PC-3 (cell line): ENCODE measurements at regions not wholly inside any gene's neighbourhood (a gene's known extent, or its start where the extent isn't known, plus 50 kb on each side); places are given as distances from the start of the nearest gene placed in this dataset.

ENCODE experiments used
- ATAC-seq: fragments of 200-7000 bp; cut with Tn5 transposase; 2 replicates; pipeline ENCODE4 v1.9.1; 2020; ENCODE audit warnings: mild to moderate bottlenecking, moderate library complexity
- BruUV-seq: library from RNA; stranded (reverse); fragments of 400-500 nt; replicated peaks from 2 replicates; lab custom pipeline; 2021; lab: Mats Ljungman, UMichigan
- CTCF ChIA-PET: fragments of 300-600 bp; sonication (Branson Sonifier 250); formaldehyde crosslinking; loops from one replicate; lab custom pipeline; 2022; ENCODE audit warnings: antibody characterized with exemption; lab: Charles Lee
- POLR2A ChIA-PET: fragments of 300-600 bp; sonication (Branson Sonifier 250); formaldehyde crosslinking; loops from one replicate; lab custom pipeline; 2022; ENCODE audit warnings: antibody characterized with exemption; ENCODE audit not compliant: unreplicated experiment; lab: Charles Lee
- DNase-seq: peaks from one replicate; pipeline ENCODE4 v3.0.0-alpha.2; 2015
- H2AFZ ChIP-seq: fragments of 300-600 bp; sonication (generic); 2 replicates; pipeline ENCODE4 v1.6.0; 2016; ENCODE audit warnings: antibody characterized with exemption, low read length
- H3F3A ChIP-seq: fragments of 300-600 bp; sonication (generic); one replicate; pipeline ENCODE4 v1.6.0; 2017; ENCODE audit warnings: antibody characterized with exemption, low read length, control low read depth, mild to moderate bottlenecking; ENCODE audit not compliant: unreplicated experiment
- H3K27ac ChIP-seq: fragments of 300-600 bp; sonication (generic); 2 replicates; pipeline ENCODE4 v1.5.1; 2016; ENCODE audit warnings: mild to moderate bottlenecking, low read length
- H3K27me3 ChIP-seq: fragments of 300-600 bp; sonication (generic); 2 replicates; pipeline ENCODE4 v1.6.1; 2016; ENCODE audit warnings: low read length, mixed read lengths
- H3K36me3 ChIP-seq: fragments of 300-600 bp; sonication (generic); 2 replicates; pipeline ENCODE4 v1.6.1; 2016; ENCODE audit warnings: low read depth, mixed run types, low read length, mixed read lengths
- H3K4me1 ChIP-seq: fragments of 300-600 bp; sonication (generic); 2 replicates; pipeline ENCODE4 v1.5.1; 2016; ENCODE audit warnings: low read length; ENCODE audit not compliant: insufficient read depth
- H3K4me2 ChIP-seq: fragments of 300-600 bp; sonication (generic); 2 replicates; pipeline ENCODE4 v1.6.0; 2016; ENCODE audit warnings: low read length
- H3K4me3 ChIP-seq: fragments of 300-600 bp; sonication (generic); 2 replicates; pipeline ENCODE4 v1.5.1; 2016; ENCODE audit warnings: mild to moderate bottlenecking, low read length, mixed read lengths
- H3K79me2 ChIP-seq: fragments of 300-600 bp; sonication (generic); 2 replicates; pipeline ENCODE4 v1.6.1; 2017; ENCODE audit warnings: low read length, mixed read lengths
- H3K9ac ChIP-seq: fragments of 300-600 bp; sonication (generic); 2 replicates; pipeline ENCODE4 v1.6.0; 2016; ENCODE audit warnings: mild to moderate bottlenecking, low read length
- H3K9me2 ChIP-seq: fragments of 300-600 bp; sonication (generic); replicated peaks from 2 replicates; pipeline ENCODE4 v1.6.1; 2016; ENCODE audit warnings: mixed run types, low read length, mixed read lengths
- H3K9me3 ChIP-seq: fragments of 300-600 bp; sonication (generic); 2 replicates; pipeline ENCODE4 v1.6.1; 2016; ENCODE audit warnings: low read length, mixed read lengths
- H4K20me1 ChIP-seq: fragments of 300-600 bp; sonication (generic); 2 replicates; pipeline ENCODE4 v1.6.1; 2016; ENCODE audit warnings: low read length, mixed read lengths
- EZH2 ChIP-seq: fragments of 300-600 bp; sonication (generic); IDR thresholded peaks from one replicate; pipeline ENCODE4 v1.6.1; 2017; ENCODE audit warnings: antibody characterized with exemption, mild to moderate bottlenecking, low read length; ENCODE audit not compliant: unreplicated experiment
- EZH2phosphoT487 ChIP-seq: fragments of 300-600 bp; sonication (generic); IDR thresholded peaks from 2 replicates; pipeline ENCODE4 v1.6.1; 2018; ENCODE audit warnings: mild to moderate bottlenecking, antibody characterized with exemption, low read length, borderline replicate concordance
- intact Hi-C: fragments of 100-400 bp; cut with micrococcal nuclease; formaldehyde crosslinking; loops from 2 replicates; pipeline ENCODE4 v1.9.0; 2023
- TF ChIP-seq, protein P1 (sequence below): fragments of 300-600 bp; sonication (generic); conservative IDR thresholded peaks from 2 replicates; pipeline ENCODE4 v1.5.1; 2017; ENCODE audit warnings: antibody characterized with exemption, low read depth, mild to moderate bottlenecking, low read length

GRCh38 chr10:71066600-71066999 lies 145.8 kb upstream of the UNC5B start:
- BruUV-seq: no TSS peak
- peaks cover 9% of the 10 kb centered on the region for H3K4me1 ChIP-seq
- DNase-seq (no peak), ATAC-seq (no peak)
- no peak overlapping the region for H3K9ac ChIP-seq
- H3K27ac ChIP-seq: no peak overlapping the region
- H3K4me3 ChIP-seq: no peak overlapping the region
- ChIA-PET CTCF (no interaction called here), POLR2A (no interaction called here)
- H3F3A ChIP-seq: no peaks in the 10 kb centered on the region
- no peaks in the 10 kb centered on the region for H3K9me2 ChIP-seq
- no peak overlapping the region for H3K4me2 ChIP-seq
- H3K9me3 ChIP-seq: no peaks in the 10 kb centered on the region
- H4K20me1 ChIP-seq: no peaks in the 10 kb centered on the region
- H2AFZ ChIP-seq: no peak overlapping the region
- no peaks in the 10 kb centered on the region for H3K27me3 ChIP-seq
- no peaks in the 10 kb centered on the region for H3K36me3 ChIP-seq
- no peaks in the 10 kb centered on the region for H3K79me2 ChIP-seq
- intact Hi-C loops: no loop called here
- no peak for TF ChIP-seq EZH2
- TF ChIP-seq, protein P1, sequence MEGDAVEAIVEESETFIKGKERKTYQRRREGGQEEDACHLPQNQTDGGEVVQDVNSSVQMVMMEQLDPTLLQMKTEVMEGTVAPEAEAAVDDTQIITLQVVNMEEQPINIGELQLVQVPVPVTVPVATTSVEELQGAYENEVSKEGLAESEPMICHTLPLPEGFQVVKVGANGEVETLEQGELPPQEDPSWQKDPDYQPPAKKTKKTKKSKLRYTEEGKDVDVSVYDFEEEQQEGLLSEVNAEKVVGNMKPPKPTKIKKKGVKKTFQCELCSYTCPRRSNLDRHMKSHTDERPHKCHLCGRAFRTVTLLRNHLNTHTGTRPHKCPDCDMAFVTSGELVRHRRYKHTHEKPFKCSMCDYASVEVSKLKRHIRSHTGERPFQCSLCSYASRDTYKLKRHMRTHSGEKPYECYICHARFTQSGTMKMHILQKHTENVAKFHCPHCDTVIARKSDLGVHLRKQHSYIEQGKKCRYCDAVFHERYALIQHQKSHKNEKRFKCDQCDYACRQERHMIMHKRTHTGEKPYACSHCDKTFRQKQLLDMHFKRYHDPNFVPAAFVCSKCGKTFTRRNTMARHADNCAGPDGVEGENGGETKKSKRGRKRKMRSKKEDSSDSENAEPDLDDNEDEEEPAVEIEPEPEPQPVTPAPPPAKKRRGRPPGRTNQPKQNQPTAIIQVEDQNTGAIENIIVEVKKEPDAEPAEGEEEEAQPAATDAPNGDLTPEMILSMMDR: no peak

GRCh38 chr10:71067098-71067740 lies 145.2 kb upstream of the UNC5B start:
- no peak overlapping the region for H3K27ac ChIP-seq
- H3F3A ChIP-seq: no peaks in the 10 kb centered on the region
- H3K9me3 ChIP-seq: no peaks in the 10 kb centered on the region
- ChIA-PET POLR2A (no interaction called here), CTCF (no interaction called here)
- intact Hi-C loops: no loop called here
- H3K4me1 ChIP-seq: peaks cover 9% of the 10 kb centered on the region
- H3K27me3 ChIP-seq: no peaks in the 10 kb centered on the region
- ATAC-seq (no peak), DNase-seq (no peak)
- TF ChIP-seq EZH2phosphoT487: no peak
- TF ChIP-seq, protein P1: no peak
- no peak for TF ChIP-seq EZH2
- no peak overlapping the region for H3K4me3 ChIP-seq
- no TSS peak for BruUV-seq
- no peak overlapping the region for H2AFZ ChIP-seq
- H3K36me3 ChIP-seq: no peaks in the 10 kb centered on the region
- H3K4me2 ChIP-seq: no peak overlapping the region
- no peaks in the 10 kb centered on the region for H3K9me2 ChIP-seq
- no peaks in the 10 kb centered on the region for H4K20me1 ChIP-seq
- H3K9ac ChIP-seq: no peak overlapping the region
- no peaks in the 10 kb centered on the region for H3K79me2 ChIP-seq

- no peak overlapping the region for H3K9ac ChIP-seq
- ChIA-PET POLR2A (interaction anchor here (0.6 kb wide), 2 partner anchors 258 to 646 kb away, joined by 3 read pairs; no protein-coding TSS in a partner anchor), CTCF (interaction anchor here (0.5 kb wide), 1 partner anchor 39 kb away, joined by 3 read pairs; no protein-coding TSS in a partner anchor)
- no peaks in the 10 kb centered on the region for H3K79me2 ChIP-seq
- no peaks in the 10 kb centered on the region for H3K27me3 ChIP-seq
- no peaks in the 10 kb centered on the region for H3F3A ChIP-seq
- no peak overlapping the region for H3K4me3 ChIP-seq
- H4K20me1 ChIP-seq: no peaks in the 10 kb centered on the region
- no peaks in the 10 kb centered on the region for H3K9me2 ChIP-seq
- intact Hi-C loops: no loop called here
- H3K36me3 ChIP-seq: no peaks in the 10 kb centered on the region
- H2AFZ ChIP-seq: peak overlapping the region; percentile 52
- peak; percentile 85 for DNase-seq
- TF ChIP-seq, protein P1: no peak
- TF ChIP-seq EZH2 (no peak), EZH2phosphoT487 (no peak)
- H3K4me1 ChIP-seq: peaks cover 13% of the 10 kb centered on the region
- H3K9me3 ChIP-seq: no peaks in the 10 kb centered on the region
- peak; percentile 90 for ATAC-seq
- no TSS peak for BruUV-seq
- no peak overlapping the region for H3K4me2 ChIP-seq
- peak overlapping the region; percentile 22; the same call in 1 of the 2 replicates for H3K27ac ChIP-seq
Observed at GRCh38 chr10:71068861-71069271, 143.5 kb upstream of the UNC5B start.
